IMR-90 (cell line): ENCODE measurements at regions not wholly inside any gene's neighbourhood (a gene's known extent, or its start where the extent isn't known, plus 50 kb on each side); places are given as distances from the start of the nearest gene placed in this dataset.

ENCODE experiments used
- ATAC-seq: fragments of 200-7000 bp; cut with Tn5 transposase; 2 replicates; pipeline ENCODE4 v1.9.1; 2020; ENCODE audit warnings: low read depth, mild to moderate bottlenecking, moderate library complexity
- BruUV-seq: library from RNA; stranded (reverse); fragments of 400-500 nt; replicated peaks from 2 replicates; lab custom pipeline; 2021; lab: Mats Ljungman, UMichigan
- CTCF ChIA-PET: fragments of 300-600 bp; formaldehyde crosslinking; extraction: SDS; loops from one replicate; lab custom pipeline; 2021; ENCODE audit warnings: antibody characterized with exemption; lab: Yijun Ruan, JAX
- POLR2A ChIA-PET: fragments of 300-600 bp; sonication (Branson Sonifier 250); formaldehyde crosslinking; loops from one replicate; lab custom pipeline; 2022; ENCODE audit warnings: antibody characterized with exemption; ENCODE audit not compliant: unreplicated experiment; lab: Charles Lee
- DNase-seq: peaks from one replicate; pipeline ENCODE4 v3.0.0; 2013
- H2AFZ ChIP-seq: replicated peaks from 2 replicates; pipeline ENCODE3; 2013; ENCODE audit warnings: low read length, mild to moderate bottlenecking; ENCODE audit not compliant: poor library complexity
- H2AK5ac ChIP-seq: 2 replicates; pipeline ENCODE4 v1.6.1; 2013; ENCODE audit warnings: low read depth, low read length, inconsistent platforms
- H2AK9ac ChIP-seq: replicated peaks from 2 replicates; pipeline ENCODE3; 2013; ENCODE audit warnings: mild to moderate bottlenecking, low read depth, low read length, moderate library complexity; ENCODE audit not compliant: poor library complexity
- H2BK120ac ChIP-seq: 2 replicates; pipeline ENCODE4 v1.6.1; 2013; ENCODE audit warnings: low read depth, low read length, inconsistent platforms
- H2BK15ac ChIP-seq: 3 replicates; pipeline ENCODE4 v1.6.1; 2013; ENCODE audit warnings: low read depth, low read length, inconsistent platforms
- H2BK20ac ChIP-seq: 2 replicates; pipeline ENCODE4 v1.6.1; 2013; ENCODE audit warnings: low read depth, mild to moderate bottlenecking, inconsistent platforms, low read length, moderate library complexity
- H2BK5ac ChIP-seq: 2 replicates; pipeline ENCODE4 v1.6.1; 2013; ENCODE audit warnings: mild to moderate bottlenecking, low read depth, low read length, inconsistent platforms; ENCODE audit not compliant: poor library complexity, severe bottlenecking
- H3K14ac ChIP-seq: replicated peaks from 2 replicates; pipeline ENCODE4 v1.6.1; 2013; ENCODE audit warnings: low read depth, low read length, inconsistent platforms
- H3K18ac ChIP-seq: 2 replicates; pipeline ENCODE4 v1.6.1; 2013; ENCODE audit warnings: low read depth, low read length, control low read depth
- H3K23ac ChIP-seq: 2 replicates; pipeline ENCODE4 v1.6.1; 2013; ENCODE audit warnings: low read depth, low read length, inconsistent platforms
- H3K27ac ChIP-seq: 2 replicates; pipeline ENCODE4 v1.5.1; 2013; ENCODE audit warnings: mild to moderate bottlenecking, control low read depth, low read length; ENCODE audit not compliant: insufficient read depth
- H3K27me3 ChIP-seq: 2 replicates; pipeline ENCODE4 v1.6.1; 2013; ENCODE audit warnings: low read length; ENCODE audit not compliant: control insufficient read depth, insufficient read depth
- H3K36me3 ChIP-seq: 2 replicates; pipeline ENCODE4 v1.6.1; 2013; ENCODE audit warnings: low read length, mixed read lengths; ENCODE audit not compliant: control insufficient read depth, insufficient read depth
- H3K4ac ChIP-seq: 2 replicates; pipeline ENCODE4 v1.6.1; 2013; ENCODE audit warnings: low read depth, low read length, inconsistent platforms
- H3K4me1 ChIP-seq: 2 replicates; pipeline ENCODE4 v1.6.1; 2013; ENCODE audit warnings: low read length, mixed read lengths; ENCODE audit not compliant: control insufficient read depth, insufficient read depth
- H3K4me2 ChIP-seq: 2 replicates; pipeline ENCODE4 v1.6.1; 2013; ENCODE audit warnings: low read depth, mild to moderate bottlenecking, control low read depth, low read length, moderate library complexity
- H3K4me3 ChIP-seq: 2 replicates; pipeline ENCODE4 v1.5.1; 2013; ENCODE audit warnings: low read depth, mild to moderate bottlenecking, control low read depth, low read length, moderate library complexity; ENCODE audit not compliant: insufficient read depth
- H3K56ac ChIP-seq: 2 replicates; pipeline ENCODE4 v1.6.1; 2013; ENCODE audit warnings: low read length, inconsistent platforms; ENCODE audit not compliant: insufficient read depth; ENCODE audit errors: extremely low read depth
- H3K79me1 ChIP-seq, 2 experiments: 2 replicates each; pipeline ENCODE4 v1.6.1; 2013; ENCODE audit warnings: low read length in 2 of 2, inconsistent platforms in 1 of 2, low read depth in 1 of 2
- H3K9ac ChIP-seq: 2 replicates; pipeline ENCODE4 v1.6.1; 2013; ENCODE audit warnings: low read depth, low read length, control low read depth
- H3K9me1 ChIP-seq: 2 replicates; pipeline ENCODE4 v1.6.1; 2013; ENCODE audit warnings: low read length, inconsistent platforms; ENCODE audit not compliant: insufficient read depth
- H3K9me3 ChIP-seq: 2 replicates; pipeline ENCODE4 v1.6.1; 2013; ENCODE audit warnings: low read length; ENCODE audit not compliant: control insufficient read depth, insufficient read depth
- H4K20me1 ChIP-seq: 2 replicates; pipeline ENCODE4 v1.6.1; 2013; ENCODE audit warnings: low read length, inconsistent platforms; ENCODE audit not compliant: insufficient read depth
- H4K5ac ChIP-seq: 2 replicates; pipeline ENCODE4 v1.6.1; 2013; ENCODE audit warnings: mild to moderate bottlenecking, low read depth, low read length, control low read depth
- H4K8ac ChIP-seq, 2 experiments: 2 replicates each; pipeline ENCODE4 v1.6.1; 2013; ENCODE audit warnings: low read depth in 2 of 2, low read length in 2 of 2, control low read depth in 1 of 2, inconsistent platforms in 1 of 2
- H4K91ac ChIP-seq: 2 replicates; pipeline ENCODE4 v1.6.1; 2013; ENCODE audit warnings: low read depth, low read length, inconsistent platforms; ENCODE audit not compliant: insufficient read depth
- BHLHE40 ChIP-seq: fragments of 150-350 bp; IDR thresholded peaks from 2 replicates; pipeline ENCODE4 v1.6.1; 2016; ENCODE audit warnings: mild to moderate bottlenecking, low read depth, low read length
- CEBPB ChIP-seq: IDR thresholded peaks from 2 replicates; pipeline ENCODE4 v1.6.1; 2012; ENCODE audit warnings: low read depth, low read length, improper control_type of control experiment
- CTCF ChIP-seq: conservative IDR thresholded peaks from 2 replicates; pipeline ENCODE4 v1.5.1; 2012; ENCODE audit warnings: mild to moderate bottlenecking, low read depth, low read length, improper control_type of control experiment
- FOS ChIP-seq: fragments of 150-350 bp; IDR thresholded peaks from 2 replicates; pipeline ENCODE4 v1.6.1; 2016; ENCODE audit warnings: low read depth, low read length
- MAFK ChIP-seq: IDR thresholded peaks from 2 replicates; pipeline ENCODE4 v1.6.1; 2012; ENCODE audit warnings: low read depth, low read length, improper control_type of control experiment
- MAZ ChIP-seq: IDR thresholded peaks from 2 replicates; pipeline ENCODE4 v1.6.1; 2012; ENCODE audit warnings: low read depth, mild to moderate bottlenecking, low read length, improper control_type of control experiment, moderate library complexity, borderline replicate concordance
- MXI1 ChIP-seq: IDR thresholded peaks from 2 replicates; pipeline ENCODE4 v1.6.1; 2012; ENCODE audit warnings: low read depth, mild to moderate bottlenecking, low read length, moderate library complexity, borderline replicate concordance
- POLR2A ChIP-seq: IDR thresholded peaks from 2 replicates; pipeline ENCODE4 v1.6.1; 2012; ENCODE audit warnings: mild to moderate bottlenecking, low read depth, low read length
- RAD21 ChIP-seq: IDR thresholded peaks from 2 replicates; pipeline ENCODE4 v1.6.1; 2012; ENCODE audit warnings: low read length, improper control_type of control experiment
- RCOR1 ChIP-seq: IDR thresholded peaks from 2 replicates; pipeline ENCODE4 v1.6.1; 2012; ENCODE audit warnings: mild to moderate bottlenecking, low read length, improper control_type of control experiment; ENCODE audit not compliant: insufficient replicate concordance
- RFX5 ChIP-seq: IDR thresholded peaks from 2 replicates; pipeline ENCODE4 v1.8.0; 2012; ENCODE audit warnings: low read depth, mild to moderate bottlenecking, low read length, moderate library complexity
- SMC3 ChIP-seq: fragments of 150-350 bp; IDR thresholded peaks from 2 replicates; pipeline ENCODE4 v1.6.1; 2016; ENCODE audit warnings: low read depth, mild to moderate bottlenecking, antibody characterized with exemption, low read length, moderate library complexity
- WGBS, 2 experiments: methylation state at CpG; one replicate each; pipeline versions ENCODE4 v1.1.5 to v1.1.7; 2013; ENCODE audit warnings: missing lambda C conversion rate in 2 of 2; ENCODE audit not compliant: insufficient read length in 1 of 2; ENCODE audit errors: extremely low coverage in 2 of 2; 5-methylcytosine and 5-hydroxymethylcytosine counted together
- dilution Hi-C: fragments of 300-500 bp; cut with HindIII; formaldehyde crosslinking; loops from one replicate; pipeline ENCODE4 v1.14.3; 2018; ENCODE audit warnings: low sequenced_read_pairs; ENCODE audit not compliant: unreplicated experiment
- in situ Hi-C: fragments of 300-500 bp; cut with MboI; formaldehyde crosslinking; loops from 3 replicates; pipeline ENCODE4 v1.14.3; 2019; ENCODE audit warnings: low sequenced_read_pairs, inconsistent platforms, mixed read lengths
- intact Hi-C: fragments of 100-400 bp; cut with micrococcal nuclease; formaldehyde crosslinking; loops from 2 replicates; pipeline ENCODE4 v1.10.0; 2022

- no peak overlapping the region for H2BK5ac ChIP-seq
- H2BK120ac ChIP-seq: no peak overlapping the region
- H2AFZ ChIP-seq: no peak overlapping the region
- in situ Hi-C loops (loop anchor here (10.0 to 25.0 kb wide), 3 partner anchors 163 to 713 kb away; no protein-coding TSS in a partner anchor), intact Hi-C loops (no loop called here), dilution Hi-C loops (no loop called here)
- H3K4me2 ChIP-seq: no peak overlapping the region
- H3K14ac ChIP-seq: no peak overlapping the region
- DNase-seq: no peak
- no peaks in the 10 kb centered on the region for H3K79me1 ChIP-seq
- H3K18ac ChIP-seq: no peak overlapping the region
- no peak overlapping the region for H3K23ac ChIP-seq
- no peak overlapping the region for H2AK5ac ChIP-seq
- H4K20me1 ChIP-seq: no peaks in the 10 kb centered on the region
- no peak overlapping the region for H3K4ac ChIP-seq
- no peak overlapping the region for H4K91ac ChIP-seq
- no peaks in the 10 kb centered on the region for H3K36me3 ChIP-seq
- CTCF ChIA-PET: no interaction called here
- no peaks in the 10 kb centered on the region for H3K9me1 ChIP-seq
- no peaks in the 10 kb centered on the region for H3K4me1 ChIP-seq
- no peak overlapping the region for H2BK15ac ChIP-seq
- H3K27me3 ChIP-seq: peaks cover 41% of the 10 kb centered on the region
- TF ChIP-seq SMC3 (no peak), CEBPB (no peak), POLR2A (no peak), RCOR1 (no peak), MAFK (no peak), FOS (no peak), CTCF (no peak), RFX5 (no peak), RAD21 (no peak), MXI1 (no peak), MAZ (no peak), BHLHE40 (no peak)
- WGBS, 2 experiments: 61% methylated on average over 3 of the region's 9 CpGs; no CpG with 5 or more reads in 1 of the 2 experiments
- H2BK20ac ChIP-seq: no peak overlapping the region
- H4K5ac ChIP-seq: no peak overlapping the region
- no TSS peak for BruUV-seq
- H3K4me3 ChIP-seq: no peak overlapping the region
- no peak overlapping the region for H4K8ac ChIP-seq
- no peak overlapping the region for H3K9ac ChIP-seq
- no peak overlapping the region for H3K56ac ChIP-seq
- POLR2A ChIA-PET: no interaction called here
- no peak for ATAC-seq
- no peak overlapping the region for H2AK9ac ChIP-seq
- H3K9me3 ChIP-seq: no peaks in the 10 kb centered on the region
- no peak overlapping the region for H3K27ac ChIP-seq
These were observed 123.8 kb upstream of the LPCAT1 start for GRCh38 chr5:1647580-1647979.
